Epidermal melanocyte (primary cell): ENCODE measurements at regions not wholly inside any gene's neighbourhood (a gene's known extent, or its start where the extent isn't known, plus 50 kb on each side); places are given as distances from the start of the nearest gene placed in this dataset.
"Not testable (repeated sequence)": the region's sequence is repeated elsewhere in the genome, so short reads cannot be mapped to it uniquely, and the experiment has no call there.

Experiments used
- DNase-seq: peaks from one replicate; pipeline ENCODE4 v3.0.0; 2011; ENCODE audit warnings: low spot score; ENCODE audit not compliant: insufficient read length

GRCh38 chr4:188657365-188657764 lies 518.1 kb downstream of the TRIML1 start:
- DNase-seq, result no peak

GRCh38 chr4:188658958-188659522 lies 519.8 kb downstream of the TRIML1 start:
- DNase-seq, result no peak

- DNase-seq, result peak; percentile 89
Observed at GRCh38 chr4:188660796-188661195, 521.6 kb downstream of the TRIML1 start.

- no peak for DNase-seq
Observed at GRCh38 chr4:188661502-188661901, 522.3 kb downstream of the TRIML1 start.

GRCh38 chr4:188663369-188663768 lies 524.1 kb downstream of the TRIML1 start:
- DNase-seq, result no peak

GRCh38 chr4:188665491-188666457 lies 526.5 kb downstream of the TRIML1 start:
- DNase-seq, result peak; percentile 57

GRCh38 chr4:188678691-188679090 lies 539.5 kb downstream of the TRIML1 start:
- not testable (repeated sequence) for DNase-seq

GRCh38 chr4:188680004-188680666 lies 540.9 kb downstream of the TRIML1 start:
- no peak for DNase-seq

GRCh38 chr4:188680667-188681063 lies 541.4 kb downstream of the TRIML1 start:
- DNase-seq, result no peak

- no peak for DNase-seq
Observed at GRCh38 chr4:188682321-188682720, 543.1 kb downstream of the TRIML1 start.

- DNase-seq, result no peak
Observed at GRCh38 chr4:188683571-188683970, 544.3 kb downstream of the TRIML1 start.

GRCh38 chr4:188688956-188689355 lies 549.7 kb downstream of the TRIML1 start:
- no peak for DNase-seq

GRCh38 chr4:188691811-188692210 lies 552.6 kb downstream of the TRIML1 start:
- DNase-seq, result no peak

- DNase-seq, result no peak
Observed at GRCh38 chr4:188695261-188695660, 556.0 kb downstream of the TRIML1 start.

- no peak for DNase-seq
Observed at GRCh38 chr4:188697243-188697642, 558.0 kb downstream of the TRIML1 start.

GRCh38 chr4:188701952-188702351 lies 562.7 kb downstream of the TRIML1 start:
- DNase-seq, result no peak

- no peak for DNase-seq
Observed at GRCh38 chr4:188704288-188704687, 565.0 kb downstream of the TRIML1 start.

GRCh38 chr4:188707036-188707435 lies 567.8 kb downstream of the TRIML1 start:
- DNase-seq, result no peak

- DNase-seq, result no peak
Observed at GRCh38 chr4:188714501-188714900, 575.3 kb downstream of the TRIML1 start.

- DNase-seq, result no peak
Observed at GRCh38 chr4:188714907-188715306, 575.7 kb downstream of the TRIML1 start.

GRCh38 chr4:188717661-188718060 lies 578.4 kb downstream of the TRIML1 start:
- no peak for DNase-seq

GRCh38 chr4:188719794-188720193 lies 580.6 kb downstream of the TRIML1 start:
- DNase-seq, result no peak
